Body of pancreas (tissue), 4 donors: ENCODE measurements at regions not wholly inside any gene's neighbourhood (a gene's known extent, or its start where the extent isn't known, plus 50 kb on each side); places are given as distances from the start of the nearest gene placed in this dataset.
"Not testable (repeated sequence)": the region's sequence is repeated elsewhere in the genome, so short reads cannot be mapped to it uniquely, and the experiment has no call there.

ENCODE experiments used
- ATAC-seq: fragments of 150-250 bp; one replicate; pipeline ENCODE4 v1.9.1; 2016
- DNase-seq, 4 donors: peaks; one replicate each; pipeline ENCODE4 v3.0.0-alpha.2; 2019
- H3K27ac ChIP-seq, 4 donors: fragments of 200-600 bp; sonication (generic); 1 replicate in 3 of 4; 2 replicates in 1 of 4; pipeline versions ENCODE4 v1.5.1 to v1.6.1; 2016 to 2019; ENCODE audit warnings: mild to moderate bottlenecking in 1 of 4, mixed read lengths in 1 of 4, moderate library complexity in 1 of 4
- H3K27me3 ChIP-seq, 2 donors: fragments of 200-600 bp; sonication (generic); one replicate each; pipeline ENCODE4 v1.6.0; 2016; ENCODE audit warnings: mild to moderate bottlenecking in 1 of 2
- H3K36me3 ChIP-seq, 2 donors: fragments of 200-600 bp; sonication (generic); replicated peaks in 1 of 2; 2 replicates each; pipeline ENCODE4 v1.5.1; 2016; ENCODE audit warnings: low read depth in 2 of 2; ENCODE audit not compliant: insufficient read depth in 1 of 2
- H3K4me1 ChIP-seq: fragments of 200-600 bp; sonication (generic); one replicate; pipeline ENCODE4 v1.6.0; 2016
- H3K4me3 ChIP-seq, 2 donors: fragments of 200-600 bp; sonication (generic); 1 replicate in 1 of 2; 2 replicates in 1 of 2; pipeline ENCODE4 v1.5.1; 2016 to 2019
- H3K9me3 ChIP-seq, 3 donors: fragments of 200-600 bp; sonication (generic); 1 replicate in 2 of 3; 2 replicates in 1 of 3; pipeline ENCODE4 v1.5.1; 2016
- POLR2A ChIP-seq, 3 donors: fragments of 450-650 bp; IDR thresholded peaks; one replicate each; pipeline ENCODE4 v1.6.1; 2016; ENCODE audit warnings: antibody characterized with exemption in 3 of 3, mild to moderate bottlenecking in 2 of 3
- WGBS, 2 donors: methylation state at CpG; one replicate each; pipeline ENCODE4 v1.1.5; 2017; 5-methylcytosine and 5-hydroxymethylcytosine counted together
- intact Hi-C: fragments of 100-400 bp; cut with DNase I; formaldehyde crosslinking; loops from one replicate; pipeline ENCODE4 v1.15.1; 2023
- TF ChIP-seq, protein P1 (sequence below), 7 experiments: fragments of 450-650 bp in 4 of 7; fragments of 200-600 bp in 3 of 7; sonication (generic) in 3 of 7; IDR thresholded peaks; one replicate each; pipeline ENCODE4 v1.5.1; 2016 to 2019; ENCODE audit warnings: antibody characterized with exemption in 7 of 7

- no peak overlapping the region for H3K4me3 ChIP-seq
- H3K27ac ChIP-seq = no peak overlapping the region
- H3K9me3 ChIP-seq = no peaks in the 10 kb centered on the region
- H3K27me3 ChIP-seq = no peaks in the 10 kb centered on the region
- DNase-seq (no peak), ATAC-seq (no peak)
- no peaks in the 10 kb centered on the region for H3K36me3 ChIP-seq
- intact Hi-C loops = no loop called here
- TF ChIP-seq, protein P1, sequence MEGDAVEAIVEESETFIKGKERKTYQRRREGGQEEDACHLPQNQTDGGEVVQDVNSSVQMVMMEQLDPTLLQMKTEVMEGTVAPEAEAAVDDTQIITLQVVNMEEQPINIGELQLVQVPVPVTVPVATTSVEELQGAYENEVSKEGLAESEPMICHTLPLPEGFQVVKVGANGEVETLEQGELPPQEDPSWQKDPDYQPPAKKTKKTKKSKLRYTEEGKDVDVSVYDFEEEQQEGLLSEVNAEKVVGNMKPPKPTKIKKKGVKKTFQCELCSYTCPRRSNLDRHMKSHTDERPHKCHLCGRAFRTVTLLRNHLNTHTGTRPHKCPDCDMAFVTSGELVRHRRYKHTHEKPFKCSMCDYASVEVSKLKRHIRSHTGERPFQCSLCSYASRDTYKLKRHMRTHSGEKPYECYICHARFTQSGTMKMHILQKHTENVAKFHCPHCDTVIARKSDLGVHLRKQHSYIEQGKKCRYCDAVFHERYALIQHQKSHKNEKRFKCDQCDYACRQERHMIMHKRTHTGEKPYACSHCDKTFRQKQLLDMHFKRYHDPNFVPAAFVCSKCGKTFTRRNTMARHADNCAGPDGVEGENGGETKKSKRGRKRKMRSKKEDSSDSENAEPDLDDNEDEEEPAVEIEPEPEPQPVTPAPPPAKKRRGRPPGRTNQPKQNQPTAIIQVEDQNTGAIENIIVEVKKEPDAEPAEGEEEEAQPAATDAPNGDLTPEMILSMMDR (IDR thresholded peaks at IDR 0.05) = no peak
- no peak for TF ChIP-seq POLR2A (IDR thresholded peaks at IDR 0.05)
- no peaks in the 10 kb centered on the region for H3K4me1 ChIP-seq
These were observed 180.2 kb upstream of the FBXL17 start for GRCh38 chr5:108562205-108562454.

DNA sequence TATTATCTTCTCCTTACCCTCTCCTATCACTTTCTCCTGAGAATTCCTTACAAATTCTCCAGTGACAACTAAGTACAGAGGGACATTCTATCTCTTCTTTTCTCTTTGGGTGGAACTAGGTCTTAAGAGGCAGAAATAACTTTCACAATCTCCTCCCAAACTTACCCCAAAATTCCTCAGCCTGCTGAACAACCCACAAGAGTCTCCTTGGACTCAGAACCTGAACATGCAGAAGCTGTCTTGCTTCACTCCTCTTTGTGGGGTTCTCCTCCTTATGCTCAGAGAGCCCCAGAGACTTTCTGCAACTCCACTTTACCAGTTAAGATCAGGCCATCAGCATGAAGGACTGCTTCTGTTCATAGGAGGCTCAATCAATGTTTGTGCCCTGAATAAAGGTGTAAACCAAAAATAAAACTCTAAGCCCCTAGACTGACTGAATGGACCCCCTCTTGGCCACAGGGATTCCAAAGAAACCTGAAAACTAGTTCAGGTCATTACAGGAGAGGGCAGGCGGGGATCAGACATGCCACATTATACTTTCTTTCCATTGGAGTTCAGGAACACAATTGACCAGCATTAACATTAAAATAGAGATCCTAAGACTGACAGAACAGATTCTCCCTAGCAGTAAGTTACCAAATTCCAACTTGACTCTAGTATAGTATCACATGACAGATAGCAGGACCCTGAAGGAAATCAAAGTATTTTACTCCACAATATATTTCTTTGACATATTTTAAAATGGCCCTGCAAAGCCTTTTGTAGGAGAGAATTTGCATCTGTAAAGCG lies 179.7 kb upstream of the FBXL17 start:
- no peaks in the 10 kb centered on the region for H3K4me1 ChIP-seq
- H3K9me3 ChIP-seq = no peaks in the 10 kb centered on the region
- TF ChIP-seq, protein P1 (IDR thresholded peaks at IDR 0.05) = no peak
- no peak for TF ChIP-seq POLR2A (IDR thresholded peaks at IDR 0.05)
- H3K4me3 ChIP-seq = no peak overlapping the region
- DNase-seq (no peak), ATAC-seq (no peak)
- H3K27ac ChIP-seq = no peak overlapping the region
- no peaks in the 10 kb centered on the region for H3K27me3 ChIP-seq
- WGBS, 2 donors = 82 to 83% methylated on average over 2 of the region's 2 CpGs
- no peaks in the 10 kb centered on the region for H3K36me3 ChIP-seq
- intact Hi-C loops = no loop called here

- peak; percentile 38 for ATAC-seq
- intact Hi-C loops = no loop called here
- TF ChIP-seq POLR2A (IDR thresholded peaks at IDR 0.05) = no peak
- TF ChIP-seq, protein P1 (IDR thresholded peaks at IDR 0.05) = no peak
- DNase-seq = peak in 1 of 4 donors; percentile 8
- no peak overlapping the region for H3K4me3 ChIP-seq
- no peaks in the 10 kb centered on the region for H3K27me3 ChIP-seq
- no peaks in the 10 kb centered on the region for H3K4me1 ChIP-seq
- no peaks in the 10 kb centered on the region for H3K36me3 ChIP-seq
- H3K27ac ChIP-seq = no peak overlapping the region
- WGBS, 2 donors = 48 to 80% methylated on average over 1 of the region's 1 CpG
- H3K9me3 ChIP-seq = no peaks in the 10 kb centered on the region
These were observed 178.7 kb upstream of the FBXL17 start for GRCh38 chr5:108560581-108560980.

DNA sequence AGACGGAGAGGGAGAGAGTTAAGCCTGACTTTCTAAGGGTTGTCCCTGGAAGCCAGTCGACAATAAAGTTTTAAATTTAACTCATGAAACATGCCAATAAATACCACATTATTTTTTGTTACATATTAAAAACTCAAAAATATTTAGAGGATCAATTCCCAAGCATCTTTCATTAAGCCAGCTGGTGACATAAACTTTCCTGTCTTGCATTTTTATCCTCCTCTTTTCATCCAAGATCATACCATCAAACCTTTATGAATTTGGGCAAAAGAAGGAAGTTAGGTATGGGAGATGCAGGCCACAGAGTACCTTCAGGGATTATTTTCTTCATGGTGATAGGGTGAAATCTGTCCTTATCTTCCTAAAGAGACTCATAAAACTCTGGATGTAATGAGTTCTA lies 178.3 kb upstream of the FBXL17 start:
- 73 to 93% methylated on average over 2 of the region's 2 CpGs for WGBS, 2 donors
- H3K4me1 ChIP-seq = no peaks in the 10 kb centered on the region
- no peaks in the 10 kb centered on the region for H3K27me3 ChIP-seq
- H3K36me3 ChIP-seq = no peaks in the 10 kb centered on the region
- DNase-seq = no peak
- intact Hi-C loops = no loop called here
- TF ChIP-seq, protein P1 (IDR thresholded peaks at IDR 0.05) = no peak
- TF ChIP-seq POLR2A (IDR thresholded peaks at IDR 0.05) = no peak
- no peak overlapping the region for H3K4me3 ChIP-seq
- no peak for ATAC-seq
- no peak overlapping the region for H3K27ac ChIP-seq
- no peaks in the 10 kb centered on the region for H3K9me3 ChIP-seq

- H3K9me3 ChIP-seq, intact Hi-C loops, H3K27me3 ChIP-seq, DNase-seq, H3K36me3 ChIP-seq, H3K27ac ChIP-seq, H3K4me1 ChIP-seq, ATAC-seq, H3K4me3 ChIP-seq: not testable (repeated sequence)
- no CpG with 5 or more reads among the region's 24 CpGs for WGBS, 2 donors
These were observed 176.9 kb upstream of the FBXL17 start for GRCh38 chr5:108558840-108559239.

- H3K4me1 ChIP-seq, H3K4me3 ChIP-seq, intact Hi-C loops, H3K27ac ChIP-seq, H3K27me3 ChIP-seq, ATAC-seq, H3K36me3 ChIP-seq, H3K9me3 ChIP-seq, DNase-seq: not testable (repeated sequence)
- WGBS, 2 donors = 87 to 89% methylated on average over 2 of the region's 5 CpGs
These were observed 176.2 kb upstream of the FBXL17 start for GRCh38 chr5:108558142-108558541.
